SIG-M5 treated with dmso at 0.1 percent for 504 hours (cell line): ENCODE measurements at regions not wholly inside any gene's neighbourhood (a gene's known extent, or its start where the extent isn't known, plus 50 kb on each side); places are given as distances from the start of the nearest gene placed in this dataset.

Source experiments
- DNase-seq: peaks from one replicate; lab custom pipeline; 2025; ENCODE audit not compliant: unreplicated experiment; lab: John Stamatoyannopoulos, UW

- no peak for DNase-seq
Measured at GRCh38 chr2:216808805-216809425, 50.9 kb downstream of the TNP1 start.

GRCh38 chr2:216807857-216808272, 52.0 kb downstream of the TNP1 start:
- no peak for DNase-seq

GRCh38 chr2:216804357-216805350, 55.2 kb downstream of the TNP1 start:
- DNase-seq, result no peak

- DNase-seq, result no peak
Measured at GRCh38 chr2:216803791-216804190, 56.1 kb downstream of the TNP1 start.

DNA sequence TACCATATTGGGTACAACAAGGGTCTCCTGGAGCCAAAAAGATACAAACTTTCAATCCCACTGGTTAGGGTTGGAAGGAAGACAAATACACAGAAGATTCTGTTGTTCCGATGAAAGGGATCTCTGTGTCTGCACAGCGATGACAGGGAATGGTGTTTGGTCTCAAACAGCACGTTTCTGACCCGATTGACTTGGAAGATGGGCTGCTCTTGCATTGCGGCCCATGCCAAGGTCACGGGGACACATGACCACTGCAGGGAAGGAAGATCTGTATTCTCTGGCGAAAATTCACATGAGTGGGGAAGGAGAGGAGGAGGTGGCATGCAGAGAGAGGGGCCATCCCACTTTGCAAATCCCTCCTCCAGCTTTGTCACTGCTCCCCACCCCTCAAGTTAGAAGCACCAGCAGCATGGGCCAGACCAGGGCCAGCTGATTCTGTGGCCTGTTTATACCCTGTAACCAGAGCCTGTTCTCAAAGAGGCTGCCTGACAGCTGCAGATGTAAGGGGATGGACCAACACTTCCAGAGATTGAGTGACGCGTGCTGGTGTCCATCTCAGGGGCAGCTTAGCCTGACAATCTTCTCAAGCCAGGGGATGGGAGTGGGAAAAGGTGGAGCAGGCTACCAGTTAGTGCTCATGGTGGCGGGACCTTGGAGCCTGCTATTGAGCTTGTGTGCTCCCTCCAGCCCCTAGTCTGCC, 57.2 kb downstream of the TNP1 start:
- DNase-seq, result no peak

DNA sequence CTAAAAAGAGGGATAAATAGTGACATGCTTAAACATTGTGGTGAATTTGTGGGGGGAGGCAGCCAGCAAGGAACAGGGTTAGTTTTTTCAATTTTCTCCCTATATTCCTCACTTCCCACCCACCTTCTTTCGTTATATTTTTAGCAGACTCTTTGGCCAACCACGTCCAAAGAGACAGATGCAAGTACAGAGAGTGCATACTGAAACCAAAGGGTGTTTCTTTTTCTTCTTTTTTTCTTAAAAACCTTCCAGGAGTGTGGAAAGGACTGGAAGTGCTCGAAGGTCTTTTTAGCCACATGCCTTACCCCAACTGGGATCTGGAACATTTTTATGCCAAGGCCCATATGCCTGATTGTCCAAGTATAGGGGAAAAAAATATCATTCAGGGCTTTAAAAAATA, 59.0 kb downstream of the TNP1 start:
- no peak for DNase-seq

DNA sequence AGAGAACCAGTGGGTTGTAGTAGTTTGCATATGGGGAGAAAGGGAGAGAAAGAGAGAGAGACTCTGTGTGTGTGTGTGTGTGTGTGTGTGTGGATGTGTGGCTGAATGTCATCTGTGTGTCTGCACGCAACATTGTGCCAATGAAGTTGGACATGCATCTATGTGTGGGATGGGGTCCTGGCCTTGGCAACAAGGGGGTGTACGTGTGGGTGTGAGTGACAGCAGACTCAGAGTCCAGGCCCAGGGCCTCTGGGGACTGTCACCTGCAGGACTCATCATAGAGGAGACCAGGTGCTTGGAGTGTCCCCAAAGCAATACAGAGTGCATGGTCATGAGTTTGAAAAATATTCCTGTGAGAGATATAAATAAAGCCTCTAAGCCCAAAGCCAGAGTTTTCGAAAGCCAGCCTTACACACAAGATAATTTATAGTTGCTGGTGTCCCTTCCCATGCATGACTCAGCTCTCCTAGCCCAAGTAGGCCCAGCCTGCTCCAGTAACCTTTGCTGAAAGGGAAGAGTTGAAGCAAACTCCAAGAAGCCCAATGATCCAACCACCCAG, 59.9 kb downstream of the TNP1 start:
- no peak for DNase-seq

DNA sequence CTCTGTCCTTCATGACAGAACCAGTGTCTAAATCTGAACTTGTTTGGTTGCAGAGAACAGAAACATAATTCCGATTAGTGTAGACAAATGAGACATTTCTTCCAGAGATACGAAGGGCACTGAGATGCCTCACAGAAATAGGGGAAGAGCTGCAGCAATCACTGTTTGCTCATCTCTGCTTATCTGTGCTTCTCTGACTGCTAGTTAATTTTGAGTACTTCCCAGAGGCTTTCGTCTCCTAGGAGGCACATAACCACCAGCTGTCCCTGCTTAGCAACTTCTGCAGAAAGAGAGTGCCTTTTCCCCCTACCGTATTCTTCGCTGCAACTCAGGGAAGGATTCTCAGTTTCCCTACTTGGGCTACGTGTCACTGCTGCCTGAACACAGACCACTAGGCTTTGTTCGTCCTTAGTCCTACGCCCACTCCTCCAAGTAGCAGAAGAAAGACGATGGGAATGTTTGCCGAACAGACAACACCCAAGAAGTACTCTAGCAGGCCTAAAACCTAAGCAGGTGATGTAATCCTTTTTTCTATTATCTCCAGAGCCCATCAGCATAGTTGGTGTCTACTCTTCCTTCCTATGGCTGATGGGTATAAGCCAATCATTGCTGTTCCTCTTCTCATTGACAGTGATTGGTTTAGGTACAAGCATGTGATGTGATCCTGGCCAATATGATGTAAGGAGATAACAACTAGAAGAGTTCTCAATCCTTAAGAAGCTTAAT, 63.6 kb downstream of the TNP1 start:
- no peak for DNase-seq

DNA sequence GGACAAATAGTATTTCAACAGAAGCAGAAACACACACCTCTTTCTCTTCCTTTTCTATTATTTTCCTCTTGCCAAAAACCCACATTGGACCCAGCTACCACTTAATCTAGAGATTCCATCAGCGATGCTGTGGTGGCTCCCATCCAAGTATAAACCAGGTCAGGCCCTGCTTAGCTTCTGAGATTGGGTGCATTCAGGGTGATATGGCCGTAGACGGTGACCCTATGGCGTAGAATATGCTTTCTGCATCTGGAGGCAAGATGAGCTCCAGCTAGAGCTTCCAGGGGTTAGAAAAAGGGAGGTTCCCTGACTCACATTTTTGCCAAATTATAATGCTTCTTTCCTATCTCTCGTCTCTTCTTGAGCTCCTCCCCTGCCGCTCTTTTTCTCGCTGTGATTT, 66.5 kb downstream of the TNP1 start:
- no peak for DNase-seq

DNA sequence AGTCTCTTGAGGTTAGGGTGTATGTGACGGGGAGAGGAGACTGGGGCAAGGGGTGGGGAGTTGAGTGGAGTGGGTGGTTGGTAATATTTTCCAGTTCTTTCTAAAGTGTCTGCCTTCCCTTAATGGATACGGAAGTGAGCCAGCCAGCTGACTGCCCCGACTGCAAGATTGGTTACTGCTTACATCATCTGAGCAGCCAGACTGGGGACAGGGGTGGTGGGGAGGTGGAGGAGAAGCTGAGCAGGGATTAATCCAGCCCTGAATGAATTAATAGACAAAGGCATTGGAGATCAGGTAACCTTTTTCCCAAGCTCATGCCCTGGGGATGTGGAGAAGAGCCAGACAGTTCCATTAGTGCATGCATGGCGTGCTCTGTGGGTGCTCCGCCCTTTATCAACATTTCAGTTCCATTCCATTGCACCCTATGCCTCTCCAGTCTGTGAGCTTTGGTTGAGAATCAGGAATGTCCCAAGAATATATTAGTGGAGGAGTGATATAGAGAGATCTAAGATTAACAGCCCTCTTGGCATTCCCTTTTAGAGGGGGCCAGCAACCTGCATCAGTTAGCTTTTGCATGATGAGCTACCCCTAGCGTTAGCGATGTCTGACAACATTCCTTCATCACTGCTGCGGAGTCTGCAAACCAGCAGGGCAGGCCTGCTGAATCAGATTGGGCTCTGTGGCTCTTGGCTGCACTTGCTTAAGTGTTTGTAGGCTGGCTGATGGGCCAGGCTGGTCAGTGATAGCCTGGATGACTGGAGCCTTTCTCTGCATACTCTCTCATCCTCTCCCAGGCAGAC, 67.4 kb downstream of the TNP1 start:
- DNase-seq, result peak; percentile 37

DNA sequence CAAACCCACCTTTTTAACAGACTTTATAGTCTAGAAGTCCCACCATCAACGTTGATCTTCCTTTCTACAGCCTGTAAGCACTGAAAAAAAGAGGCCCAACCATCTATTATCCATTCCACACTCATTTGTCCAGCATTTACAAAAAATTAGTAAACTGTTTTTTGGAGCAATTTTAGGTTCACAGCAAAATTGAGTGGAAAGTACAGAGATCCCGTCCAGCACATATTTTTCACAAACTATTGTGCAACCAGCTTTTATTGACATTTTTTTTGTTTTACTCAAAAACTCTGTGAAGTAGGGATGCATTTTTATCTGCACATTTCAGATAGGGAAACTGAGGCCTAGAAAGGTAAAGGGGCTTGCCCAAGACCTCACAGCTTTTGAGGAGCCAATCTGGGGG, 68.6 kb downstream of the TNP1 start:
- DNase-seq, result no peak

- no peak for DNase-seq
Measured at GRCh38 chr2:216789081-216789480, 70.8 kb downstream of the TNP1 start.

- no peak for DNase-seq
Measured at GRCh38 chr2:216787851-216788540, 71.9 kb downstream of the TNP1 start.

GRCh38 chr2:216786676-216787075, 73.2 kb downstream of the TNP1 start:
- no peak for DNase-seq

DNA sequence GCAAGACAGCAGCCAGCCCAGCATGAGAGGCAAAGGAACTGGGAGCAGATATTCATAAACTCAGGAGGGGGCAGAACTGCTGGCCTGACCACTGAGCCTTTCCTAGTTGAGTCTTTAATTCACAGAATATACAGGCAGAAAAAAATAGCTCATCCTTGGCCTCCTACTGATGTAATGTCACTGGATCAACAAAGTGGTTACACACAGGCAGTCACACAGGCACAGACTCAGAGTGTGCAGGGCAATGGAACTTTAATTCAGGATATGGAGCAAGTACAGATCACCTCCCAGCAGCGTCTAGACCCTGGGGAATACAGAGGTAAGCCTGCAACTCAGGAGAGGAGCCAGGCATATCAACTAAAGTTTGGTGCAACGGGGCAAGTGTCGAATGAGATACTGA, 75.4 kb downstream of the TNP1 start:
- DNase-seq, result no peak

DNA sequence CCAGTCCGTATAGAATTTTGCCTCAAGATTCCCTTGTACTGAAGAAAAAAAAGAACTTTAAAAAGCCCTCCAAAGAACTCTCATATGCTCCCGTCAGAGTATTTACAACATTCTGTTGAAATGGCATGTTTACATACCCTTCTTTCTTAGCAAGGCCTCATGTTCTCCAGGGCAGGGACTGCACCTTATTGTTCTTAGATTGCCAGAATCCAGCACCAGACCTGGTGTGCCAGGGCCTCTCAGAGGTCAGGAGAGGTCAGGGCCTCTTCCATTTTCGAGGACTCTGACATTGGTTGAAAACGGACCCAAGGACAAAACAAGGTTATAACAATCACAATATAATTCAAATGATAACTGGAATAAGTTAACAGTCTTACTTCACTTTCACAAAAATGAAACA, 78.2 kb downstream of the TNP1 start:
- no peak for DNase-seq

GRCh38 chr2:216780843-216781242, 79.0 kb downstream of the TNP1 start:
- no peak for DNase-seq

GRCh38 chr2:216777637-216778273, 82.1 kb downstream of the TNP1 start:
- peak; percentile 90 for DNase-seq
